Hippocampal formation (tissue), 2 donors: ENCODE measurements at regions not wholly inside any gene's neighbourhood (a gene's known extent, or its start where the extent isn't known, plus 50 kb on each side); places are given as distances from the start of the nearest gene placed in this dataset.

ENCODE experiments used
- DNase-seq, 2 donors: peaks; one replicate each; lab custom pipeline; 2025; lab: John Stamatoyannopoulos, UW

DNA sequence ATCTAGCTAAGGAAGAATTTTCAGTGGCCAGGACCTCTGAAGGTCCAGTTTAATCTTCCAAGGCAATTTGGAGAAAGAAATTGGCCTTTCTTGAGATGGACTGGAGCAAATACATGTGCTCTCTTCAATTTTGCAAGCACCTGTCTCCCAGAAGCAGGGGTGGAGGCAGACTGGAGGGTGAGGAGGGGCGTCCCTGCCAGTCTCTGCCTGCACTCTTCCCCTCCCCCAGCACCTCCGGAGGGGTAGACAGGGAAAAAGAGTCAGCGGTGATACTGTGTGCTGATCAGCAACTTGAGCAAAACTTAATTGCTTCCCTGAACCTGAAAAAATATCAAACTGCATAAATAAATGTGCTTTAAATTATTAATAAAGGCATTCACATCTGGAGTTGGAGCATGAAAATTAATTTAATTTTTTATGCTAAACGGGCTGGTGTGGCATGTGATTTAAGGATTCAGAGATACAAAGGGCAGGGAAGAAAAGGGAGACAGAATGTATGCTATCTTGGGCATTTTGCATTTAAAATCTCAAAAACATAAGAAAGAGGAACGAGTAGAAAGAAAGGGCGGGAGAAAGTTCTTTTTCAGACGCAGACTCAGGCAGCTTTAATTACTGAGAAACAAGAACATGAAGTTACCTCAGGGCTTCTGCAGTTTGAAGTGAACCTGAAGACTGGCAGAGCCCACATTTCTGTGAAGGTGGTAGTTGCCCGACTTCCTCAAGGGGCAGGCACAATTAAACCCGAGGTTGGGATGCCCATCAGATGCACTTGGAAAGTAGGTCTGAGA is 319.7 kb downstream of the UACA start:
- DNase-seq = no peak

DNA sequence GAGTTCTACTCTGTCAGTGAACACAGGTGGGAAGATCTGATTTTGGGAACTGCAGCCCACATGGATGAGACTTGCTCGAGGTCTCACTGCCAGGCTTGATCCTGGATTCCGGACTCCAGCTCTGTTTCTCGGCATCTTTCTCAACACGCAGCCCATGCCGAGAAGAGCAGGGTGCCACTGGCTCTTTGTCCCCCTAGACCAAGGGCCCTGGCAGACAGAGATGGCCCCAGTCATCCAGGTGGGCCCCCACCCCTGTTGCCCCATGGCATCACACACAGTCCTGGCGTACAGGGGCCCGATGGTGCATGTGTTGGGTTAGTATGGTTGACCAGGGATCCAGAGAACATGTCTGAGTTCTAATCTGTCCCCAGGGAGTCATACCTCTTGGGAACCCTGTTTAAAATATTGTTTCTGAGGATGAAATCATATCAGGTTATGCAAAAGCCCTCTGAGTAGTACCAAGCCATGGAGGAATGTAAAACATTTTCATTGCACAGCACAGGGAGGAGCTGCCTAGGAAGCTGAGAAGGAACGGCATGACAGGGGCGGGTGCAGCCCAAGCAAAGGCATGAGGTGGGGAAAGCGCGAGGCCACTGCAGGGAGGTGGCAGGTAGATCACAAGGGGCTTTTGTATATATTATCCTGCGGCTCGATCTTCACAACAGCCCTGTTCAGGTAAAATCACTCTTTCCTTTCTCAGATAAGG is 320.6 kb downstream of the UACA start:
- no peak for DNase-seq

DNA sequence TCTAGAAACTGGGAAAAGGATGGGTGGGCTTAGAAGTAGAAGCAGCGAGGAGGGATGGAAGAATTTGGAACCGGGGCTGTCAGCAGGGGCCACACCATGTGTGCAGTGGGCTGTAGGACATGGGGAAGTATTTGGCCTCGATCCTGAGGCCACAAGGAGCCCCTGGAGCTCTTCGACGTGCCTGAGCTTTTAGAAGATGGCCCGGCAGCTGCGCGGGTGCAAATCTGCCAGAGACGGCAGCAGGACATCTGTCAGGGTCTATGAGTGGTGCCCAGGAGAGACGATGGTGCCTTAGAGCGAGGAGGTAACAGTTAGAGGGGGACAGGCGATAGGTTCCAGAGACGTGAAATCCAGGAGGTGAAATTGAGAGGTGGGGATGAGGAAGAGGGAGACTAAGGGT is 321.1 kb downstream of the UACA start:
- DNase-seq = no peak

DNA sequence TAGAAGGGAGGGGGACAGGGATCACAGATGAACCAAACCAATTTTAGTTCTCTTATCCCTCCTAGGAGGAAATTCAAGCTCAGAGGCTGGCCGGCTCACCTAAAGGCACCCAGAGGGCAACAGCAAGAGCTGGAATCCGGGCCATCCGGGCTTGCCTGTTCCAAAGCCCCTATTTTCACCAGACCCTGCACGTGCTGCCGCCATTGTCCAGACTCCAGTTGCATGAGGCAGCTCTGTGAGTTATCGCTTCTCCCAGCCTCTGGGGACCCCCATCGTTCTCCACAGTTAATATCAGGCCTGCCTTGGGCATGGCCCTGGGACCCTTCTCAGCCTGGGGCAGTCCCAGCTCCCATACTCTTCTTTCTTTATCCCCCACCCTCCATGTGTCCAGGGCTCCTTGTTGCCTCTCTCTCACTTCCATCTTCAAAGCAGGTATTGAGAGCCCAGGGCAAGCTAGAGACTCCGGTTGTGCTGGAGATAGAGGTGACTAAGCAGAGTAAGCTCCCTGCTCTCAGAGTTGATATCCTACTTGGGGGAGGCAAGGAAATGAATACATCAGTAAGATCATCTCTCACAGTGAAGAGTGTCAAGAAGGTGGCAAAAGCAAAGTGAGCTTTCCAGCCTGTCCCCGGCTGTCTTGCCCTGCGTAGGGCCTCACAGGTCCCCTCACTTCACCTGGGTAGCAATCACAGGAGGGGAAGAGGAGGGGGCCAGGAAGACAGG is 322.8 kb downstream of the UACA start:
- no peak for DNase-seq

DNA sequence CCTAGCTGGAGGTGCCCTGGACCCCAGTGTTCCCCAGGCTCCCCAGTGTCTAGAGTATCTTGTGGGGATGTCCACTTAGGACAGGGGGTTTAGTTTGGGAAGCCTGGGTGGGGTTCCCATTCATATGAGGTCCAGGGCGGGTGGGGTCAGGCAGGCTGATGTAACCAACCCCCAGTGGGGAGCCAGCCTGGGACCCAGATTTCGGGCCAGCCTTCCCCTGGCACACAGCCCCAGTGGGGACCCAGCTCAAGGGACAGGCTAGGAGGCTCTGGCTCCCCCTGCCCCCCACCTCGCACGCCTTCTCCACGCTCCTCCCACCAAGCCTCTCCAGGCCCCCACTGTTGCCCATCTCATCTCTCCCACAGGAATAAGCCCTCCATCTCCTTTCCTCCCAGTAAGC is 323.5 kb downstream of the UACA start:
- no peak for DNase-seq

DNA sequence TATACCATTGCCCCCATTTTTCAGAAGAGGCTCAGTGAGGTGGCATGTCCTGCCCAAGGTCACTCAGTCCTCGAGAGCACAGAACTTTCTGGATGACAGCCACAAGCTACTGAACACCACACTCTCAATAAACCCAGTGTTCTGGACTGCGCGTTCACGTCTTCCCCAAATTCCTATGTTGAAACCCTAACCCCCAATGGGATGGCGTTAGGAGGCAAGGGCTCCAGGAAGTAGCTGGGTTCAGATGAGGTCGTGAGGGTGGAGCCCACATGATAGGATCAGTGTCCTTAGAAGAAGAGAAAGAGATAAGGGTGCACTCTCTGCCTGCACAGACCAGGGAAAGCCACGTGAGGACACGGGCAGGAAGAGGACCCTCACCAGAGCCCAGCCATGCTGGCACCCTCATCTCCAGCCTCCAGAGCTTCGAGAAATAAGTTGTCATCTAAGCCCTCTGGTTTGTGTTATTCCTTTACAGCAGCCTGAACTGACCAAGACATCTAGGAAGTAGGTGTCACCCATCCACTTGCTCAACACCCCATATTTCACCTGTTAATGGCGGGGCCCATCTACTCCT is 324.0 kb downstream of the UACA start:
- DNase-seq = no peak

DNA sequence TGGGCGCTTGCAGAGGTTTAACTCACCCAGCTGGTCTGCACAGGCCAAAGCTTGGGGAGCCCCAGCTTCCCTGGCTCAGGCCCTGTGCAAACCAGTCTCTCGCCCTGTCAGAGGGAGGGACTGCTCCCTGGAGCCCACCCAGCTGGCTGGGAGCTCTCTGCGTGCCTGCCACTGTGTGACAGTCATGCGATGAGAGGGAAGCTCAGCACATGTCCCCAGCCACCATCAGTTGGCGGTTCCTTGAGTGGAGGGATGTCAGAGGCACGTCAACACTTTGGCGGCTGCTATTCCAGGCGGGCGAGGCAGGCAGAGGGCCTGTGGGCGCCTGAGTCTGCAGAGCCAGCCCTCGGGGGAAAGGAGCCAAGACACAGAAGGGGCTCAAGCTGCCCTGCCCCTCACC is 324.6 kb downstream of the UACA start:
- no peak for DNase-seq

DNA sequence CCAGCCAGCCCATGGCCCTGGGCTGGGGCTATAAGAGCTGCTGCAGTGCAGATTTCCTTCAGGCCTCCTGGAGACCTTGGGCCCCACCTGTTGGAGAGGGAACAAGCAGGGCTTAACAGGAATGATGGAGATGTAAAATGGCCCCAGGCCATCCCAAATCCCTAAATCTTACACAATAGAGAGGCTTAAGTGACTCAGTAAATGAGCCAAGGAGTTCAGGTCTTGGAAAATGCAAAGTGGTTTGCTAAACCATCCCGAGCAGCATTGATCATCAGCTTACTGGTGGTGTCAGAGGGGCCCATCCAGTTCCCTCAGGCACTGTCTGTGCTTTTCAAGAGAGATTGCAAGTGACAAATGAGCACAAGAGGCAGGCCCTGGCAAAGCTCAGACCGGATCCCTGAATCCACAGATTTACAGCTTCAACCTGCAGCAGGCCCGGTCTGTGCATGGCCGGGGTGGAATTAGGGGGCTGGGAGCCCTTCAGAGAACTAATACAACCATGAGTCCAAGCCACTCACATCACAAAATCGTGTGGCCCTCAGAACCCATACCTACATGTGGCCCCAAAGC is 325.4 kb downstream of the UACA start:
- no peak for DNase-seq

DNA sequence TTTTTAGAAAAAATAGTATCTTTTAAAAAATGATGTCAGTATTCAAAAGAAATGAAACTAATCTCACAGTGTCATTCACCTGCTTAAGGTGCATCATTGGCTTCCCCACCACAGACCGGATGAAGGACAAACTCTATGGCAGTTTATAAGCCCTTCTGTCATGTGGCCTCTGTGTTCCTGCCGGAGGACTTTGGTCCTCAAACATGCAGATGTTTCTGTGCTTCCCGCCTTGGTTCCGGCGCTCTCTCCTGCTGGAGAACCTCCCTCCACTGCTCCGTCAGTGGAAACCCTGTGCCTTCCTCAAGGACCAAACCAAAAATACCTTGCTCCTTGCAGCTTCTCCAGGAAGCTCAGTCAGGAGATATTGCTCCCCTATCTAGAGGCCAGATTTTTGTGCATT is 326.3 kb downstream of the UACA start:
- no peak for DNase-seq

DNA sequence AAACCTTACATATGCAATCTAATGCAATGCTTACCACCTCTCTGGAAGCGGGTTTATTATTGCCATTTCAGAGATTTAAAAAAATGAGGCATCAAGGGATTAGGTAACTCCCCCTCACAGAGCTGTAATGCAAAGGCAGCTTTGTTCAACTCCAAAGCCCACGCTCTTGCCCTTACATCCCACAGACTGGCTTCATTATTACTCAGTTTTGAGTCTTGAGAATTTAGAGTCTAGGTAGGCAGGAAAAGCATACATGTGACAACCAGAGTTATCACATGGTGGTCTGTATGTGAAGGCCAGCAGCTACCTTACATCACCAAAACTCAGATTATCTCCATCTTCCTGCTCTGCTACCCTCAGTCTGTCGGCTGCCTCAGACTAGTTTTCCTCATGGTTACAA is 326.9 kb downstream of the UACA start:
- no peak for DNase-seq

DNA sequence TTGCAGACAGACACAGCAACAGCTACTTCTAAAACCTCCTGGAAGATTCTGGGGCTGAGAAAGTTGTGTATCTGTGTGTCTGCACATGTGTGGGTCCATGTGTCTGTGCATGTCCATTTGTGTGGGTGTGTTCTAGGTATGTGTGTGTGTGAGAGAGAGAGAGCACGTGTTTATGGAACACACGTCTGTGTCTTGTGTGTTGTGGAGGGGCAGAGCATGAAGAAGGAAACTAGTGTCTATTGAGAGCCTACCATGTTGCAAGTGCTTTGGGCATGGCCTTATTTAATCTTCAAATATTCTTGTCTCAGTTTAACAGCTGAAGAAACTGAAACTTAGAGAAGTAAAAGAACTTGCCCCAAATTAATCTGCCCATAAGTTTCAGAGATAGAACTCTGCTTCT is 327.5 kb downstream of the UACA start:
- DNase-seq = no peak

DNA sequence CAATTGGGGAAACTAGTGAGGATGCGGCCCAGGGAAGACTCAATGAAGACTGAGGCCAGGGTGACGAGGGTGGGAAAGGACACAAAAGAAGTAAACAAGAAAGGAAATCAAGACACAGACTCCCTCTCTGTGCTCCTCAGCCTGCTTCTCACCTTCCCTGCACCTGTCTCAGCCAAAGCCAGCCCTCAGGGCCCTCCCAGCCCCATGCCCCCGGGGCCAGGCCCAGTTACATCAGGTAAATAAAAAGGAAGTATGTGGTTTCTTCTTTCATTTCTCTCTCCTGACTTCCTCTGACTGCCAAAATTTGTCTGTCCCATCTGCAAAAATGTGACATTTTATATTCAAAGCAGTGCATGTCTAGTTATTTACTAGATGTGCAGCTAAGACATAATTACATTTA is 328.0 kb downstream of the UACA start:
- no peak for DNase-seq

DNA sequence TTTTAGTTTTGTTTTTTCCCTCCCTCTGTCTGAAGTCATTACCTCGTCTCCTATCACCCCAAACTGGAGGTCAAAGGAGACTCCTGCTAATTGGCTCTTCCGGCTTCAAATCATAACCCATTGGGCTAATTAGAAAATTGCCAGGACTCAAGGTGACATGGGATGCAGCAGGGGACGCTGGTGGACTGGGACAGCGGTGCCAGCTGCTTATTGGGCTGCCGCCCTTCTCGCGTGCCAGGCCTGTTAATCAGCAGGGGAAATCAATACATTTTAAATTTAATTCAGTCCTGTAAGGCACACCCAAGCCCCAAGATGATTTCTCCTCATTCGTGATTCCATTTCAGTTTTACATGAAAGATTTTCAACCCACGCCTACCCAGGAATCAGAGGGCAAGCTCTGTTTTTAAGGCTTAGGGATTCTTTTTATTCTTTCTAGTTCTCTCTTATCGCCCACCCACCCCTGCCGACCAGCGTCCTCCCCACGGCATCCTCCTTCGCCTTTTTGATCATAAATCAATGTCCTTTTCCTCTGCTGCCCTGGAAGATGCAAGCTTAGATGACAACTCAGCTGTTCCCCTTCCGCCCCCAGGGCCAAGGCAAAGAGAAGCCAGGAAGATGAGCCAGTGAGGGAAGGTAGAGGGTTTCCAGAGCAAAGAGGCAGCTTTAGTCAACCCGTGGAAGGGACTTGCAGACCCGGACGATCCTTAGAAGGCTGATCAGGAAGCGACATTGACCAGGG is 329.6 kb downstream of the UACA start:
- DNase-seq = no peak

DNA sequence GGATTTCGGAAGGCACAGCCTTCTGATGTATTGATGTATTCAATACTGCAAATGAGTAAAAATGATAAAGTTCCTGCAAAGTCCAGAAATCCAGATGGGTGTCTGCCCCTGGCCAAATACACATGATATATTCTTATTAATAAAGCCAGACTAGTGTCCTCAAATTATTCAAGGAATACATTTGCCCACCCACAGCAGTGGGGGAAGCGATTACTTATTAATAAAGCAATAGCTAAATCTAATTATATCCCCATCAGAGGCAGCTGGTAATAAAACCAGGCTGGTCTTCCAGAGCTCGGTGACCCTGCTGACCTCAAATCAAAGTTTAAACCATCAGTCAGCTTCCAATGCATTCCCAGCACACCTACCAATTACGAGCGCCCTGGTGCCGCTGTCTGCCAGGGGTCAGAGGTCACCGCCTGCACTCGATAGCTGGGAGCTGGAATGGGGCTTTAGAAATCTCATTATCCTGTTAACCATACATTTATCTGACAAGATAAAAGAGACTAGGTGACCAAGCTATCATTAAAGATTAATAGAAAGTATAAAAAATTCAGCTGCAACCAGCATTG is 330.3 kb downstream of the UACA start:
- DNase-seq = no peak

DNA sequence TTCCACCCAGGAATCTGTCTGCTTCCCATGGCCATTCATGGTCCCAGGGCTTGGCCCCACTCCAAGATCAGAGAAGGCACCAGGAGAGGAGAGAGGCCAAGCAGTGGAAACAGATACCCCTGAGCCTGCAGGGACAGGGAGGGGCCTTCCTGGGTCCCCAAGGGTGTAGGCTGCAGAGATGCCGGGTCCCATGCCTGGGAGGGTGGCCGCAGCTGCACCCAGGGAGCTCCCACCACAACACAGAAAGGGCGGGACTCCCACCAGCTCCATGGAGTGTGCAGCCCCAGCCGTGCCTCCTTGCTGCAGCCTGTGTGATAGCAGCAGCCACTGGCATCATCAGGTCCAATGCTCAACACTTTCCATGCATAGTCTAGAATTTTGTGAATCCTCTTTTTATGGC is 331.5 kb downstream of the UACA start:
- no peak for DNase-seq

DNA sequence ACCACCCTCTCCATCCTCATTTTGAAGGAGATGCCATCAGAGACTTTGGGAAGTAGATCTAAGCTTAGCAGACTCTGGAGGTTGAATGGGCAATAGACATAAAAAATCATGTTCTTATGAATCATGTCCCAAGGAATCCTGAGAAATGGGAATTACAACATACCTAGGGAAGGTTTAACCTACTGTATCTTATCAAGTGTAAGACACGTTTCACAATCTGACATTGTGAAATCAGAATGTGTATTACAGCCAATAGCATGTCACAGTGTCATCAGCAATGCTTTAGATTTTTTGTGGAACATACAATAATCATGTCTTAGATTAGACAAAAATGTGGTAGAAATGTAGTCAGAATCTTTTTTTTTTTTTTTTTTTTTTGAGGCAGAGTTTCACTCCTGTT is 332.4 kb upstream of the TLE3 start:
- DNase-seq = no peak

DNA sequence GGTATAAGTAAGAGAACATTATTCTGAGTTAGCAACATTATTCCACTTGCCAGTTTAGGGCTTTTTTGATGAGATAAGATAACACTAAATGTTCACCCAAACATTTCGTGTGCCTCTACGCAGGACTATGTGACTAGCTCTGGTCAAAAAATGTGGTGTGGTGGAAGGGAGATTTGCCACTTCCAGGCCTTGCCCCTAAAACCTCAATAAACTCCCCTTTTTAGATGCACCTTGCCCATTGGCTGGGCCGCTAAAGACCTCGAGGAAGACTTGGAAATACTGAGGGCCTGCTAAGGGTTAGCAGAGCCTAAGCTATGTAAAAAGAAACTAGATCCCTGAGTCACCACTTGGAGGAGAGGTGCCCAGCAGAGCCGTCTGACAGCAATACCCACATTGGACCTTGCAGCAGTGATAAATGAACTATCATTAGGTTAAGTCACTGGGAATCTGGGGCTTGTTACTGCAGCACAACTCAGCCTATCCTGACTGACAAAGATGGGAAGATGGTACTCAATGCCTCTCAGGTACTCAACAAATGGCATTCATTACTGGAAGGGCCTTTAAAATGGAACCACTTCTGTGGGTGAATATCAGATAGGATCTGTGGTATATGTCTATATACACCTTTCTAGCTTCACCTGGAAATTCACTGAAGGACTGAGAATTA is 331.5 kb upstream of the TLE3 start:
- no peak for DNase-seq

DNA sequence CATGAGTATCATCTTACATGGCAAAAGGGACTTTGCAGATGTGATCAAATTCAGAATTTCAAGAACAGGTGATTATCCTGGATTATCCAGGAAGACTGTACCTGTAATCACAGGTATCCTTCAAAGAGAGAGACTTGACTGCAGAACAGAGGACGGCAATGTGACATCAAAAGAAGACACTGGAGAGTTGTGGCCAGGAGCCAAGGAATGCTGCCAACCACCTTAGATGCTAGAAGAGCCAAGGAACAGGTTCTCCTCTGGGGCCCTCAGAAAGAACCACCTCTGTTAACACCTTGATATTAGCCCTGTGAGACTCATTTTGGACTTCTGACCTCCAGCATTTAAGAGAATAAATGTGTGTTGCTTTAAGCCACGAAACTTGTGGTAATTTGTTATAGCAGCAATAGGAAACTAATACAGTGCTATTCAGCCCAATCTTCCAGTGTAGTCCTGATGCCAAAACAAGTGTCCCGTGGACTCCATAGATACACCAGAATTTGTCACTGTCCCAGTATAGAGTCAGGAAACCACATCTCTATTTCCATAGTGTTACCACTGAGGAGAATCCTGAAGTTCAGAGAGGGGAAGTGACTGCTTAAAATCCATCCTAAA is 330.6 kb upstream of the TLE3 start:
- no peak for DNase-seq

DNA sequence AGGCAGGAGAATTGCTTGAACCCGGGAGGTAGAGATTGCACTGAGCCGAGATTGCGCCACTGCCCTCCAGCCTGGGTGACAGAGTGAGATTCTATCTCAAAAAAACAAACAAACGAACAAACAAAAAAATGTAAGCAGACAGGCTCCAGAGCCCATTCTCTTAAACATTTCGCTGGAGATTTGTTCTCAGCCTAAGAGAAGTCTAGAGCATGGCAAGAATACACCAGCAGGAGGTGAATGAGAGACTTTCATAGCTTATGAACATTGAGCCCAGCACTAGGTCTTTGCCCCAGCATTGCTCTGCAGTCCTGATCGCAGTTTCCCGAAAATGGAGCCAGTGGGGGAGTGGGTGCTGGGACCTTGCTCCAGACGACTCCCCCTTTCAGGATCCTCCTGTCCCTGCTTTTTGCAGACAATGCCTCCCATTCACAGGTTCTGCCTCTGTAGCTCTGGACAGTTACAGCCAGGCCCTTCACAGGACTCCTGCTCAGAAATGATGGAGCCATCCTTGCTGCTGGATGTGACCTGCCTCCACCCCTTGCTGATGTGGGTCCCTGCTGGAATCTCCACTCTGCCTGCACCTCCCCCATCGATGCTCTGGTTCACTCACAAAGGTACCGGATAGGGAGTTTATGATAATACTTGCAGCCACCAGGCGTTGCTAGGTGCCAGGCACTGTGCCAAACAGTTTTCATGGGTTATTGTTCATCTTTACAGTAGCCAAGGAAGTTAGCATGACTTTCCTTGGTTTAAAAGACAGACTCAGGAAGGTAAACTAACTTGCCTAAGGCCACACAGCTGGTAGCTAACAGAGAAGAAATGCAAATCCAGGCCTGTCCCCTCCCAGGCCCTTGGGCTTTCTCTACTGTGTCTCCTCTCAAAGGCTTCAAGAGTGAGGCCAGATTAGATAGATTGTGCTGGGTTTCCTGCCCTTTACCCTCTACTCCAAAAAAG is 329.7 kb upstream of the TLE3 start:
- DNase-seq = no peak
